ENCODE measurements at regions not wholly inside any gene's neighbourhood (a gene's known extent, or its start where the extent isn't known, plus 50 kb on each side); places are given as distances from the start of the nearest gene placed in this dataset.

- Mint-ChIP-seq H3K9me3 (ENCODE audit: unreplicated experiment) (peaks cover 5% of the 10 kb centered on the region), H3K36me3 (ENCODE audit: insufficient read depth, unreplicated experiment) (no peaks in the 10 kb centered on the region), H3K27me3 (ENCODE audit: insufficient read depth, unreplicated experiment) (no peaks in the 10 kb centered on the region), H3K4me1 (ENCODE audit: insufficient read depth, unreplicated experiment) (no peaks in the 10 kb centered on the region), H3K4me3 (ENCODE audit: unreplicated experiment) (no peak overlapping the region), H3K27ac (ENCODE audit: low read depth, unreplicated experiment) (no peak overlapping the region)
- ChIA-PET POLR2A (interaction anchor here (0.7 kb wide), 1 partner anchor 611 kb away, joined by 3 read pairs; no protein-coding TSS in a partner anchor), CTCF (no interaction called here)
- DNase-seq (ENCODE audit: unreplicated experiment) = no peak
- intact Hi-C loops (cut with micrococcal nuclease) = no loop called here
- BruUV-seq (replicated peaks) = no TSS peak
- no peak for TF ChIP-seq CTCF (IDR thresholded peaks at IDR 0.05; ENCODE audit: unreplicated experiment)
Measured at GRCh38 chr6:81380718-81381338, 371.7 kb downstream of the TENT5A start.

GRCh38 chr6:81376745-81377144, 375.7 kb downstream of the TENT5A start:
- Mint-ChIP-seq H3K36me3 (ENCODE audit: insufficient read depth, unreplicated experiment) (no peaks in the 10 kb centered on the region), H3K4me1 (ENCODE audit: insufficient read depth, unreplicated experiment) (no peaks in the 10 kb centered on the region), H3K27ac (ENCODE audit: low read depth, unreplicated experiment) (no peak overlapping the region), H3K9me3 (ENCODE audit: unreplicated experiment) (no peaks in the 10 kb centered on the region), H3K4me3 (ENCODE audit: unreplicated experiment) (no peak overlapping the region), H3K27me3 (ENCODE audit: insufficient read depth, unreplicated experiment) (no peaks in the 10 kb centered on the region)
- intact Hi-C loops (cut with micrococcal nuclease) = no loop called here
- no peak for TF ChIP-seq CTCF (IDR thresholded peaks at IDR 0.05; ENCODE audit: unreplicated experiment)
- BruUV-seq (replicated peaks) = no TSS peak
- DNase-seq (ENCODE audit: unreplicated experiment) = no peak
- CTCF ChIA-PET = interaction anchor here (0.6 kb wide), 1 partner anchor 667 kb away, joined by 3 read pairs; no protein-coding TSS in a partner anchor
- POLR2A ChIA-PET = no interaction called here

- ChIA-PET POLR2A (no interaction called here), CTCF (no interaction called here)
- intact Hi-C loops (cut with micrococcal nuclease) = no loop called here
- TF ChIP-seq CTCF (IDR thresholded peaks at IDR 0.05; ENCODE audit: unreplicated experiment) = no peak
- Mint-ChIP-seq H3K27ac (ENCODE audit: low read depth, unreplicated experiment) (no peak overlapping the region), H3K9me3 (ENCODE audit: unreplicated experiment) (no peaks in the 10 kb centered on the region), H3K4me3 (ENCODE audit: unreplicated experiment) (no peak overlapping the region), H3K36me3 (ENCODE audit: insufficient read depth, unreplicated experiment) (no peaks in the 10 kb centered on the region), H3K27me3 (ENCODE audit: insufficient read depth, unreplicated experiment) (no peaks in the 10 kb centered on the region), H3K4me1 (ENCODE audit: insufficient read depth, unreplicated experiment) (no peaks in the 10 kb centered on the region)
- no peak for DNase-seq (ENCODE audit: unreplicated experiment)
- BruUV-seq (replicated peaks) = no TSS peak
Measured at GRCh38 chr6:81373414-81373813, 379.1 kb downstream of the TENT5A start.

GRCh38 chr6:81371930-81372329, 380.6 kb downstream of the TENT5A start:
- Mint-ChIP-seq H3K27me3 (ENCODE audit: insufficient read depth, unreplicated experiment) (no peaks in the 10 kb centered on the region), H3K27ac (ENCODE audit: low read depth, unreplicated experiment) (no peak overlapping the region), H3K9me3 (ENCODE audit: unreplicated experiment) (no peaks in the 10 kb centered on the region), H3K36me3 (ENCODE audit: insufficient read depth, unreplicated experiment) (no peaks in the 10 kb centered on the region), H3K4me1 (ENCODE audit: insufficient read depth, unreplicated experiment) (no peaks in the 10 kb centered on the region), H3K4me3 (ENCODE audit: unreplicated experiment) (no peak overlapping the region)
- no peak for TF ChIP-seq CTCF (IDR thresholded peaks at IDR 0.05; ENCODE audit: unreplicated experiment)
- intact Hi-C loops (cut with micrococcal nuclease) = no loop called here
- POLR2A ChIA-PET = no interaction called here
- no peak for DNase-seq (ENCODE audit: unreplicated experiment)
- no TSS peak for BruUV-seq (replicated peaks)
- CTCF ChIA-PET = interaction anchor here (0.6 kb wide), 1 partner anchor 107 kb away, joined by 4 read pairs; no protein-coding TSS in a partner anchor

Data from MCF 10A (cell line).